ENCODE measurements at regions not wholly inside any gene's neighbourhood (a gene's known extent, or its start where the extent isn't known, plus 50 kb on each side); places are given as distances from the start of the nearest gene placed in this dataset.
"Not testable (repeated sequence)": the region's sequence is repeated elsewhere in the genome, so short reads cannot be mapped to it uniquely, and the experiment has no call there.

- intact Hi-C loops (cut with micrococcal nuclease): no loop called here
Observed at GRCh38 chr4:169898095-169898494, 128.1 kb downstream of the MFAP3L start.

GRCh38 chr4:169894767-169895166 lies 131.4 kb downstream of the MFAP3L start:
- intact Hi-C loops (cut with micrococcal nuclease): not testable (repeated sequence)

- intact Hi-C loops (cut with micrococcal nuclease): no loop called here
Observed at GRCh38 chr4:169885893-169886292, 128.1 kb upstream of the HPF1 start.

- intact Hi-C loops (cut with micrococcal nuclease): no loop called here
Observed at GRCh38 chr4:169881769-169882168, 124.0 kb upstream of the HPF1 start.

GRCh38 chr4:169870507-169870906 lies 112.8 kb upstream of the HPF1 start:
- intact Hi-C loops (cut with micrococcal nuclease): no loop called here

GRCh38 chr4:169869490-169869889 lies 111.7 kb upstream of the HPF1 start:
- intact Hi-C loops (cut with micrococcal nuclease): no loop called here

- intact Hi-C loops (cut with micrococcal nuclease): no loop called here
Observed at GRCh38 chr4:169861593-169861992, 103.8 kb upstream of the HPF1 start.

- intact Hi-C loops (cut with micrococcal nuclease): no loop called here
Observed at GRCh38 chr4:169859366-169860216, 101.8 kb upstream of the HPF1 start.

GRCh38 chr4:169854090-169854489 lies 96.3 kb upstream of the HPF1 start:
- intact Hi-C loops (cut with micrococcal nuclease): no loop called here

- intact Hi-C loops (cut with micrococcal nuclease): no loop called here
Observed at GRCh38 chr4:169852481-169852880, 94.7 kb upstream of the HPF1 start.

- intact Hi-C loops (cut with micrococcal nuclease): no loop called here
Observed at GRCh38 chr4:169851750-169852149, 94.0 kb upstream of the HPF1 start.

GRCh38 chr4:169849456-169849855 lies 91.7 kb upstream of the HPF1 start:
- intact Hi-C loops (cut with micrococcal nuclease): no loop called here

GRCh38 chr4:169848018-169848417 lies 90.3 kb upstream of the HPF1 start:
- intact Hi-C loops (cut with micrococcal nuclease): no loop called here

- intact Hi-C loops (cut with micrococcal nuclease): no loop called here
Observed at GRCh38 chr4:169847171-169847570, 89.4 kb upstream of the HPF1 start.

- intact Hi-C loops (cut with micrococcal nuclease): no loop called here
Observed at GRCh38 chr4:169846396-169846795, 88.7 kb upstream of the HPF1 start.

GRCh38 chr4:169841776-169842175 lies 84.0 kb upstream of the HPF1 start:
- intact Hi-C loops (cut with micrococcal nuclease): no loop called here

GRCh38 chr4:169840554-169840953 lies 82.8 kb upstream of the HPF1 start:
- intact Hi-C loops (cut with micrococcal nuclease): no loop called here

GRCh38 chr4:169828329-169828728 lies 70.6 kb upstream of the HPF1 start:
- intact Hi-C loops (cut with micrococcal nuclease): not testable (repeated sequence)

GRCh38 chr4:169826634-169827187 lies 69.0 kb upstream of the HPF1 start:
- intact Hi-C loops (cut with micrococcal nuclease): no loop called here

- intact Hi-C loops (cut with micrococcal nuclease): no loop called here
Observed at GRCh38 chr4:169823685-169824084, 65.9 kb upstream of the HPF1 start.

- intact Hi-C loops (cut with micrococcal nuclease): no loop called here
Observed at GRCh38 chr4:169821402-169821801, 63.7 kb upstream of the HPF1 start.

GRCh38 chr4:169818063-169818679 lies 60.4 kb upstream of the HPF1 start:
- intact Hi-C loops (cut with micrococcal nuclease): no loop called here

- intact Hi-C loops (cut with micrococcal nuclease): no loop called here
Observed at GRCh38 chr4:169815606-169816005, 57.9 kb upstream of the HPF1 start.

Data from T-helper 2 cell treated with Interferon-gamma antibody and Interleukin-4, amounts not matched to agents 100 ng/mL and 5 ng/mL, for 36 hours (primary cell).